GM21717 (cell line): ENCODE measurements at regions not wholly inside any gene's neighbourhood (a gene's known extent, or its start where the extent isn't known, plus 50 kb on each side); places are given as distances from the start of the nearest gene placed in this dataset.
"Not testable (repeated sequence)": the region's sequence is repeated elsewhere in the genome, so short reads cannot be mapped to it uniquely, and the experiment has no call there.

ENCODE experiments used
- ATAC-seq: cut with Tn5 transposase; IDR thresholded peaks from one replicate; pipeline ENCODE4 v1.9.1; 2021; ENCODE audit warnings: mild to moderate bottlenecking, moderate library complexity; ENCODE audit not compliant: unreplicated experiment

GRCh38 chr16:17566656-17567450, 96.1 kb upstream of the XYLT1 start:
- ATAC-seq: no peak

- no peak for ATAC-seq
Observed at GRCh38 chr16:17566075-17566474, 95.3 kb upstream of the XYLT1 start.

GRCh38 chr16:17565605-17566004, 94.8 kb upstream of the XYLT1 start:
- no peak for ATAC-seq

- ATAC-seq: no peak
Observed at GRCh38 chr16:17564856-17565255, 94.1 kb upstream of the XYLT1 start.

GRCh38 chr16:17563323-17564091, 92.7 kb upstream of the XYLT1 start:
- ATAC-seq: no peak

- no peak for ATAC-seq
Observed at GRCh38 chr16:17561056-17561455, 90.3 kb upstream of the XYLT1 start.

- ATAC-seq: no peak
Observed at GRCh38 chr16:17560548-17560947, 89.8 kb upstream of the XYLT1 start.

GRCh38 chr16:17559394-17559793, 88.6 kb upstream of the XYLT1 start:
- ATAC-seq: no peak

- ATAC-seq: no peak
Observed at GRCh38 chr16:17557949-17558348, 87.2 kb upstream of the XYLT1 start.

GRCh38 chr16:17557480-17557879, 86.7 kb upstream of the XYLT1 start:
- ATAC-seq: no peak

GRCh38 chr16:17556276-17557052, 85.7 kb upstream of the XYLT1 start:
- no peak for ATAC-seq

- ATAC-seq: no peak
Observed at GRCh38 chr16:17555176-17555575, 84.4 kb upstream of the XYLT1 start.

GRCh38 chr16:17552351-17552750, 81.6 kb upstream of the XYLT1 start:
- ATAC-seq: no peak

- ATAC-seq: not testable (repeated sequence)
Observed at GRCh38 chr16:17551682-17552081, 80.9 kb upstream of the XYLT1 start.

GRCh38 chr16:17548825-17549224, 78.1 kb upstream of the XYLT1 start:
- ATAC-seq: no peak

GRCh38 chr16:17544785-17545184, 74.0 kb upstream of the XYLT1 start:
- no peak for ATAC-seq

GRCh38 chr16:17544304-17544703, 73.5 kb upstream of the XYLT1 start:
- no peak for ATAC-seq

GRCh38 chr16:17543073-17543472, 72.3 kb upstream of the XYLT1 start:
- ATAC-seq: no peak

GRCh38 chr16:17541324-17541723, 70.6 kb upstream of the XYLT1 start:
- ATAC-seq: no peak

GRCh38 chr16:17538927-17539326, 68.2 kb upstream of the XYLT1 start:
- ATAC-seq: no peak

- no peak for ATAC-seq
Observed at GRCh38 chr16:17532338-17532995, 61.7 kb upstream of the XYLT1 start.
